GM23338 (cell line): ENCODE measurements at regions not wholly inside any gene's neighbourhood (a gene's known extent, or its start where the extent isn't known, plus 50 kb on each side); places are given as distances from the start of the nearest gene placed in this dataset.
A peak's percentile ranks its signal among the peaks of the same experiment; 100 is the strongest.

Experiments
- ATAC-seq: fragments of 200-7000 bp; cut with Tn5 transposase; 3 replicates; pipeline ENCODE4 v1.9.1; 2020
- DNase-seq: peaks from one replicate; pipeline ENCODE4 v3.0.0-alpha.2; 2015; ENCODE audit warnings: low spot score
- H2AFZ ChIP-seq: fragments of 200-600 bp; sonication (generic); 2 replicates; pipeline ENCODE4 v1.8.0; 2016; ENCODE audit warnings: antibody characterized with exemption, mild to moderate bottlenecking, moderate library complexity
- H3F3A ChIP-seq: fragments of 200-600 bp; sonication (generic); replicated peaks from 2 replicates; pipeline ENCODE4 v1.8.0; 2017; ENCODE audit warnings: antibody characterized with exemption, mixed run types, low read depth
- H3K27ac ChIP-seq: fragments of 200-600 bp; sonication (generic); 2 replicates; pipeline ENCODE4 v1.6.1; 2016; ENCODE audit warnings: low read depth
- H3K27me3 ChIP-seq: fragments of 200-600 bp; sonication (generic); 2 replicates; pipeline ENCODE4 v1.8.0; 2016; ENCODE audit warnings: mild to moderate bottlenecking, mixed run types, moderate library complexity; ENCODE audit not compliant: insufficient read depth
- H3K36me3 ChIP-seq: fragments of 200-600 bp; sonication (generic); 2 replicates; pipeline ENCODE4 v1.8.0; 2016; ENCODE audit warnings: mild to moderate bottlenecking; ENCODE audit not compliant: insufficient read depth
- H3K4me1 ChIP-seq: fragments of 200-600 bp; sonication (generic); 2 replicates; pipeline ENCODE4 v1.8.0; 2016; ENCODE audit warnings: mild to moderate bottlenecking, moderate library complexity; ENCODE audit not compliant: insufficient read depth
- H3K4me2 ChIP-seq: fragments of 200-600 bp; sonication (generic); 2 replicates; pipeline ENCODE4 v1.7.1; 2017; ENCODE audit warnings: mixed run types
- H3K4me3 ChIP-seq: fragments of 200-600 bp; sonication (generic); 2 replicates; pipeline ENCODE4 v1.6.1; 2016; ENCODE audit warnings: mixed run types
- H3K79me2 ChIP-seq: fragments of 200-600 bp; sonication (generic); replicated peaks from 2 replicates; pipeline ENCODE4 v1.8.0; 2017; ENCODE audit warnings: mild to moderate bottlenecking; ENCODE audit not compliant: insufficient read depth
- H3K9me2 ChIP-seq: fragments of 200-600 bp; sonication (generic); 2 replicates; pipeline ENCODE4 v1.8.0; 2017; ENCODE audit not compliant: insufficient read depth
- H4K20me1 ChIP-seq: fragments of 200-600 bp; sonication (generic); replicated peaks from 2 replicates; pipeline ENCODE4 v1.8.0; 2017; ENCODE audit warnings: mild to moderate bottlenecking; ENCODE audit not compliant: insufficient read depth
- H3K27ac Mint-ChIP-seq: 2 replicates; pipeline ENCODE4 v1.8.0; 2020; ENCODE audit warnings: inconsistent platforms, mild to moderate bottlenecking, moderate library complexity, mixed read lengths
- H3K27me3 Mint-ChIP-seq: 3 replicates; pipeline ENCODE4 v1.8.0; 2022; ENCODE audit warnings: low read depth, mild to moderate bottlenecking, moderate library complexity, mixed read lengths, inconsistent platforms; ENCODE audit not compliant: insufficient read depth, poor library complexity
- H3K36me3 Mint-ChIP-seq: 3 replicates; pipeline ENCODE4 v1.8.0; 2021; ENCODE audit warnings: low read depth, mild to moderate bottlenecking, inconsistent platforms, moderate library complexity, mixed read lengths
- H3K4me1 Mint-ChIP-seq: 3 replicates; pipeline ENCODE4 v1.8.0; 2020; ENCODE audit warnings: mild to moderate bottlenecking, inconsistent platforms, mixed read lengths
- H3K4me3 Mint-ChIP-seq: 3 replicates; pipeline ENCODE4 v1.8.0; 2021; ENCODE audit warnings: moderate library complexity, mild to moderate bottlenecking, inconsistent platforms, mixed read lengths
- H3K9me3 Mint-ChIP-seq: 3 replicates; pipeline ENCODE4 v1.8.0; 2020; ENCODE audit warnings: moderate library complexity, mild to moderate bottlenecking, inconsistent platforms, mixed read lengths
- CREB1 ChIP-seq: fragments of 250-450 bp; sonication (Bioruptor Pico); IDR thresholded peaks from 2 replicates; pipeline ENCODE4 v1.5.0; 2020; ENCODE audit warnings: low read depth, mild to moderate bottlenecking, moderate library complexity
- ETS1 ChIP-seq: IDR thresholded peaks from 2 replicates; pipeline ENCODE4 v1.6.1; 2016; ENCODE audit warnings: antibody characterized with exemption
- EZH2phosphoT487 ChIP-seq: fragments of 200-600 bp; sonication (generic); IDR thresholded peaks from one replicate; pipeline ENCODE4 v1.8.1; 2018; ENCODE audit warnings: antibody characterized with exemption; ENCODE audit not compliant: unreplicated experiment
- JUNB ChIP-seq: IDR thresholded peaks from one replicate; pipeline ENCODE4 v1.6.1; 2016; ENCODE audit warnings: antibody characterized with exemption; ENCODE audit not compliant: unreplicated experiment
- NANOG ChIP-seq: IDR thresholded peaks from 2 replicates; pipeline ENCODE4 v1.6.1; 2016; ENCODE audit warnings: antibody characterized with exemption, borderline replicate concordance
- POLR2AphosphoS5 ChIP-seq: IDR thresholded peaks from 2 replicates; pipeline ENCODE4 v1.6.1; 2016; ENCODE audit warnings: antibody characterized with exemption, low read depth
- REST ChIP-seq: IDR thresholded peaks from one replicate; pipeline ENCODE4 v1.6.1; 2018; ENCODE audit warnings: antibody characterized with exemption; ENCODE audit not compliant: unreplicated experiment
- STAT1 ChIP-seq: IDR thresholded peaks from one replicate; pipeline ENCODE4 v1.6.1; 2016; ENCODE audit warnings: antibody characterized with exemption; ENCODE audit not compliant: unreplicated experiment
- ZNF114 ChIP-seq: fragments of 250-450 bp; sonication (Bioruptor Pico); IDR thresholded peaks from 2 replicates; pipeline ENCODE4 v1.5.0; 2020; ENCODE audit warnings: mild to moderate bottlenecking, moderate library complexity
- ZNF462 ChIP-seq: fragments of 250-450 bp; sonication (Bioruptor Pico); IDR thresholded peaks from 2 replicates; pipeline ENCODE4 v1.5.0; 2020; ENCODE audit warnings: mild to moderate bottlenecking, moderate library complexity

- TF ChIP-seq ZNF114 (CRISPR knock-in tag): no peak
- TF ChIP-seq ZNF462 (CRISPR knock-in tag): no peak
- no peak for TF ChIP-seq REST
- no peak for TF ChIP-seq EZH2phosphoT487
- no peak for TF ChIP-seq STAT1
- no peak for TF ChIP-seq ETS1
- no peak for TF ChIP-seq JUNB
- no peak for TF ChIP-seq NANOG
- no peak for TF ChIP-seq POLR2AphosphoS5
- no peak for TF ChIP-seq CREB1
- H3K36me3 Mint-ChIP-seq: no peaks in the 10 kb centered on the region
- peak overlapping the region; percentile 18; the same call in 1 of the 2 replicates for H3K27ac Mint-ChIP-seq
- Histone ChIP-seq H3K79me2 (no peaks in the 10 kb centered on the region), H3K36me3 (no peaks in the 10 kb centered on the region), H3F3A (no peaks in the 10 kb centered on the region), H3K27me3 (no peaks in the 10 kb centered on the region), H3K4me2 (no peak overlapping the region), H3K9me2 (no peaks in the 10 kb centered on the region), H3K27ac (no peak overlapping the region), H3K4me3 (no peak overlapping the region), H4K20me1 (no peaks in the 10 kb centered on the region), H3K4me1 (peaks cover 13% of the 10 kb centered on the region), H2AFZ (no peak overlapping the region)
- H3K27me3 Mint-ChIP-seq: peaks cover 3% of the 10 kb centered on the region
- peaks cover 33% of the 10 kb centered on the region for H3K4me1 Mint-ChIP-seq
- DNase-seq (no peak), ATAC-seq (no peak)
- H3K4me3 Mint-ChIP-seq: no peak overlapping the region
- no peaks in the 10 kb centered on the region for H3K9me3 Mint-ChIP-seq
Observed at GRCh38 chr2:109070290-109070689, 58.7 kb upstream of the SH3RF3 start.
